SK-N-MC (cell line): ENCODE measurements at regions not wholly inside any gene's neighbourhood (a gene's known extent, or its start where the extent isn't known, plus 50 kb on each side); places are given as distances from the start of the nearest gene placed in this dataset.

Experiments
- EZH2 ChIP-seq: fragments of 200-600 bp; sonication (generic); IDR thresholded peaks from one replicate; pipeline ENCODE4 v1.6.1; 2017; ENCODE audit warnings: antibody characterized with exemption
- POLR2AphosphoS5 ChIP-seq: IDR thresholded peaks from 2 replicates; pipeline ENCODE4 v1.6.1; 2012; ENCODE audit warnings: mild to moderate bottlenecking, low read depth, low read length, borderline replicate concordance

DNA sequence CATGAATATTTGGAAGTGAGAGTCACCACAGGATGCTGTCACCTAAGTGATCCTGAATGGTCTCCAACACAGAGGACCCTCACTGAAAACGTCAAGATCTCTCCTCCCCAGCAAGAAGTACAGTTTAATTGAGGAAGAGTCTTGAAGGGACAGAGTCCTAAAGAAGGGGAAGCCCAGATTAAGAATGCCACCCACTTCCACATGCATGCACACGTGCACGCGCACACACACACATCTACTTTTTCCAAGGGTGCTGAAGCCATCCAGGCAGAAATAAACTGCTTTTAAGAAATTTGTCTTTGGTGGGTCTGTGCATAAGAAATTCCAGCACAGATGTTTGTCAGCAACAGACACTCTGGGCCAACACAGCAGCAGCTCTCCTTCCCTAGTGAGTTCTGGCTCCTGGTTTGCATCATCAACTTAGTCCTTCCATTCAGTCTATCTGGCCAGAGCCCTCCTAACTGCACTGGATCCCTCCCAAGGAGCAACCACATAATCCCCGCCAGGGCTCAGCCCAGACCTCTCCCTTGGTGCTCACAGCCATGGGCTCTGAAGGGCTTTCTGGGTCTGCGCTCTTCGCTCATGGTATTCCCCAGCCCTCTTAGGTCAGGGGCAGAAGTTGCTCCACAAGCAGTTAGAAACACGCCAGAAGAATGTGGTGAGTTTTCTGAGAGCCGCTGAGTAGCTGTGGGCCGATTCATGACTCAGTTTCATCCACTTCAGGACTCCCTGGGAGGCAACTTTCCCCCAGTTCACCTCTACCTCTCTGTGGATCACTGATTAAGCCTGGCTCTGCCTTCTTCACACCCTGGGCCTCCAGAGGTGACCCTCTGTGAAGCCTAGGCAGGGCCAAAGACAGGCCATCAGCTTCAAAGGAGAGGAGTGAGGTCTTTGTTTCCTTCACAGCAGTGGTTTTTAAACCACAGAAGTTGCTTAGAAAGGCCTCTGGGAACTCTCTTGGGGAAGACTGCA, 132.6 kb upstream of the LIPC start:
- TF ChIP-seq EZH2 = no peak
- no peak for TF ChIP-seq POLR2AphosphoS5
